ENCODE measurements at regions not wholly inside any gene's neighbourhood (a gene's known extent, or its start where the extent isn't known, plus 50 kb on each side); places are given as distances from the start of the nearest gene placed in this dataset.

DNA sequence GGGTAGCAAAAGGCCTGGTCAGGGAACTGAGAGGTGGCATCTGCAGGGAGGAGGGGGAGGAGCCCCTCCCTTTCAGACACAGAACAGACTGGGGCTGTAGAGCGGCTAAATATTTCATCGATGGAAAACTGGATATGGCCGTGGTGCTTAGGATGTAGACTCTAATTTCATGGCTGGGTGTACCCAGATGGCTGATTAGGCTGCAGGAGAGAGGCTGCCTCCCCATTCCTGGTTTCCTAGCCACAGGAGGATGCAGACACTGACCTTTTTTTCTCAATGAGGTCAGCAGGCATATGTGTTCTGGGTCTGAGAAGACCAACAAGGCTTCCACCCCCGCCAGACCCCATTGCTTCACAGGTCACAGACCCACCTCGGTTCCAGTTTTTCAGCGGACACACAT is 58.1 kb upstream of the CALM2 start:
- DNase-seq: no peak

DNA sequence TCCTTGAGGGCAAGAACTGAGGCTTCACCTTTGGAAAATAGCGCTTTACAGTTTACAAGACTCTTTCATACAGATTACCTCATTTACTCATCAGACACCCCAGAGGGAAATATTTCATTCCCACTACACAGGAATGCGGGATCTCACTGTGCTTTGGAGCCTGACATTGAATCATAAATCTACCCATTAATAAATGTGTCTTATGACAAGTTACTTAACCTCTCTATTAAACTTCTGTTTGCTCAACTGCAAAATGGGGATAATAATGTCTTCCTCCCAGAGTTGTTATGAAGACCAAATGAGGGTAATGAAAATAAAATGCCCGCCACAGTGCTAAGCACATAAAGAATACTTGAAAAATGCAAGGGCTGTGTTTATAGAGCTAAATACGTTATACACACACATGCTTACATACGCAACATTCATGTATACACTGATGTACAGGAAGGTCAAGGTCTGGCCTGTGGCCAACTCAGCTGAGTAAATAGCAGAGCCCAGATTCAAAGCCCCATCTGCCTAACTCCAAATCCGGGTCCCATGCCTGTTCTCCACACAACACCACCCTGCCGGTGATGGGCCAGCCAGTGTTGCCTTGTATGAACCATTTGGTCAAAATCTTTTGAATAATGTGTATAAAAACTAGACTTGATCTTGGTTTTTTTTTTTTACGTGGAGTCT is 56.6 kb upstream of the CALM2 start:
- no peak for DNase-seq

DNA sequence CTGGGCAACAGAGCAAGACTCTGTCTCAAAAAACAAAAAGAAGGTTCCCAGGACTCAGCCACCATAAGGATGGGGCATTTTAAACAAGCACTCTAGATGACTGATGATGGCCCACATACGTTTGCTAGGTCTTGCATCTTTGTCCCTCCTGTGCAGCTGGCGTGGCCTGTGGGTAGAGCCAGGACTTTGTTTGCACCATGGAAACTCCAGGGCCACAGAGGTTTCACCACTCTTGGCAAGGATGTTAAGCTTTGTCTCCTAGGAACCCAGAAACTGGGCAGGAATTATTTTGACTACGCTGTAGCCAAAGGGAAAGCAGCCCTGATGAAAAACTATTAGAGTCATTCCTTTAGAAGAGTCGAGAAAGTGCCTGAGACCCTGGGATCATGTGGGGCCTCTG is 54.1 kb upstream of the CALM2 start:
- no peak for DNase-seq

DNA sequence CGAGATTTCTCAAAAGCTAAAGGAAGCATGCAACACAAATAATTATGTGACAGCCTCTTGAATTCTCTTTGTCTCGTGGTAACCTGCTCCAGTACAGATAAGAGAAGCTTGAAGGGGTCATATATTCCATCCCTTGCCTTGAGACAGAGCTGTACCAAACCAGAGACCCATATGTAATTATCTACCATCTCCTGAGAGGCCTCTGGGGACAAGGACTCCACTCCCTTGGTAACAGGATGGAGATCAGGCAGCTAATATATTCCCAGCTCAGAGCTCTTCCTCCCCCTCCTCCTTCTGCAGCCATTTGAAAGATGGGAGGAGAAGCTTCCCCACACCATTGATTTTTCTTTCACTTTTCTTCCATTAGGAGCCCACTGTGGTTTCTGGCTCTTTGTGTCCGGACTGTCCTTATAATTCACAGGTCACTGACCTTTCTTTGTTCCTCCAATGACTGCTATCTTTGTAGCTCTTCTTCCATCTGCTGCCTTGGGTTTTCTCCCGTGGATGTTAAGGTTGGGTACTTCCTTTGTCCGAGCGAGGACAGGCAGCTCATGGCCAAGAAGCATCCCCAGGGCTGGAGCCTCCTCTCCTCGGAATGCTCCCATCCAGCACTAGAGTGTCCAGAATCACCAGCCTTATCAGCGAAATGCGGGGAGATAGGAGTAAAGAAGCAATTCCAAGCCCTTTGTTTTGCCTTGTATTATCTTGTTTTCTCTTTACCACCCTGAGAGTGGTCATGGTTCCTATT is 51.4 kb upstream of the CALM2 start:
- peak; percentile 89 for DNase-seq

DNA sequence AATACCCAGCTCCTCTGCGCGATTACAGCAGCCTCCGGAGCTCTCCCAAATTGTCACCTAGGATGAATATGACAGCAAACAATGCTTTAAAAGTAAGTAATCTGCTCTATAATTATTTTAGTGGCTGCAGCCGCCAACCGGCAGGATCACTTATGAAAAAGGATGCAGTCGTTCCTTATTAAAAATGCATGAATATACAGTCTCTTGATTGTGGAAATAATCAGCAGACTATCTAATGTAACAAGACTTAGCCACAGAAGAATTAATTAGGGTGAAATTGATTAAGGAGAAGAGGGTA is 50.6 kb upstream of the CALM2 start:
- no peak for DNase-seq

DNA sequence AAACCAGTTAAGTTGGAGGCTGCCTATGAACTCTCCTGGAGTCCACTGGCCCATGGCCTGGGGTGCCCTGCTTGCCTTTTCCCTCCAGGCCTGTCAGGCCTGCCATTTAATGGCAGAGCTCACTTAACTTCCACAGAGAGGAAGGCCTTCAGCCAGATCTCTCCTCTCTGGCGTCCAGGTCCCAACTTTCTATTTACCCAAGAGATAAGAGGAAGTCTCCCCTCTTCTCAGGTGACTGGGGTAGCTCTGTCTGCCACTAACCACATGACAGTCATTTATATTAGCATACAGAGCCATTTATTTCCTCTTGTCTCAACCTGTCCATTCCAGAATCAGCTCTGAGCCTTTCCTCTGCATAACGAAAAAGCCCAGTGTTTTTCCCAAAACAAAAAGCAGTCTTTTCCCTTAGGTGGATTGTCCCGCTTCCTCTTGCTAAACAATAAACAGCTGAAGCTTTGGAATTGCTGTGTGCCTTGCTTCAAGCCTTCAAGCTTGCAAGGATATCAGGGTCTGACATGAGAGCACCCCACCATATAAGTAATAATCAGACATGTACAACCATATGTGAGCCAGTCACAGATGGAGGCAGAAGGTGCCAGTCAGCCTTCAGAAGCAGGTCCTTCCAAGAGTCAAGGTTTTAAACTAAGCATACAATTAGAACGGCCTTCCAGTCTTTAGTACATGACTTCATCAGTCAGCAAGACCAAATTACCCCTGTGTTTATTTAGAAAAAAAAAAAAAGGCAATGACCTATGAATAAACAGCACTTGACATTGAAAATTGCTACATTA is 50.0 kb upstream of the CALM2 start:
- peak; percentile 94 for DNase-seq

All from DMS79 treated with DMSO at 0.1 percent for 48 hours (cell line).